ENCODE measurements at regions not wholly inside any gene's neighbourhood (a gene's known extent, or its start where the extent isn't known, plus 50 kb on each side); places are given as distances from the start of the nearest gene placed in this dataset.

- in situ Hi-C loops (cut with MboI; ENCODE audit: low sequenced_read_pairs): no loop called here
These were observed 356.8 kb upstream of the ATP11B start for GRCh38 chr3:182436547-182436946.

- in situ Hi-C loops (cut with MboI; ENCODE audit: low sequenced_read_pairs): no loop called here
These were observed 354.9 kb upstream of the ATP11B start for GRCh38 chr3:182438398-182438797.

- in situ Hi-C loops (cut with MboI; ENCODE audit: low sequenced_read_pairs): no loop called here
These were observed 353.2 kb upstream of the ATP11B start for GRCh38 chr3:182440101-182440500.

GRCh38 chr3:182445576-182445975, 347.7 kb upstream of the ATP11B start:
- in situ Hi-C loops (cut with MboI; ENCODE audit: low sequenced_read_pairs): no loop called here

GRCh38 chr3:182450942-182451787, 342.1 kb upstream of the ATP11B start:
- in situ Hi-C loops (cut with MboI; ENCODE audit: low sequenced_read_pairs): no loop called here

GRCh38 chr3:182451871-182452270, 341.4 kb upstream of the ATP11B start:
- in situ Hi-C loops (cut with MboI; ENCODE audit: low sequenced_read_pairs): no loop called here

- in situ Hi-C loops (cut with MboI; ENCODE audit: low sequenced_read_pairs): no loop called here
These were observed 338.3 kb upstream of the ATP11B start for GRCh38 chr3:182455011-182455410.

- in situ Hi-C loops (cut with MboI; ENCODE audit: low sequenced_read_pairs): no loop called here
These were observed 333.0 kb upstream of the ATP11B start for GRCh38 chr3:182460303-182460702.

- in situ Hi-C loops (cut with MboI; ENCODE audit: low sequenced_read_pairs): no loop called here
These were observed 331.2 kb upstream of the ATP11B start for GRCh38 chr3:182462152-182462551.

- in situ Hi-C loops (cut with MboI; ENCODE audit: low sequenced_read_pairs): no loop called here
These were observed 328.7 kb upstream of the ATP11B start for GRCh38 chr3:182464513-182465145.

- in situ Hi-C loops (cut with MboI; ENCODE audit: low sequenced_read_pairs): no loop called here
These were observed 327.8 kb upstream of the ATP11B start for GRCh38 chr3:182465301-182466185.

GRCh38 chr3:182469086-182469485, 324.2 kb upstream of the ATP11B start:
- in situ Hi-C loops (cut with MboI; ENCODE audit: low sequenced_read_pairs): no loop called here

GRCh38 chr3:182470187-182470586, 323.1 kb upstream of the ATP11B start:
- in situ Hi-C loops (cut with MboI; ENCODE audit: low sequenced_read_pairs): no loop called here

- in situ Hi-C loops (cut with MboI; ENCODE audit: low sequenced_read_pairs): no loop called here
These were observed 320.1 kb upstream of the ATP11B start for GRCh38 chr3:182473191-182473710.

GRCh38 chr3:182478369-182478768, 314.9 kb upstream of the ATP11B start:
- in situ Hi-C loops (cut with MboI; ENCODE audit: low sequenced_read_pairs): no loop called here

GRCh38 chr3:182479419-182480336, 313.6 kb upstream of the ATP11B start:
- in situ Hi-C loops (cut with MboI; ENCODE audit: low sequenced_read_pairs): no loop called here

GRCh38 chr3:182482705-182483104, 310.6 kb upstream of the ATP11B start:
- in situ Hi-C loops (cut with MboI; ENCODE audit: low sequenced_read_pairs): no loop called here

GRCh38 chr3:182484682-182485081, 308.6 kb upstream of the ATP11B start:
- in situ Hi-C loops (cut with MboI; ENCODE audit: low sequenced_read_pairs): no loop called here

GRCh38 chr3:182485301-182485700, 308.0 kb upstream of the ATP11B start:
- in situ Hi-C loops (cut with MboI; ENCODE audit: low sequenced_read_pairs): no loop called here

- in situ Hi-C loops (cut with MboI; ENCODE audit: low sequenced_read_pairs): no loop called here
These were observed 306.8 kb upstream of the ATP11B start for GRCh38 chr3:182486463-182486862.
